ENCODE measurements at regions not wholly inside any gene's neighbourhood (a gene's known extent, or its start where the extent isn't known, plus 50 kb on each side); places are given as distances from the start of the nearest gene placed in this dataset.

DNA sequence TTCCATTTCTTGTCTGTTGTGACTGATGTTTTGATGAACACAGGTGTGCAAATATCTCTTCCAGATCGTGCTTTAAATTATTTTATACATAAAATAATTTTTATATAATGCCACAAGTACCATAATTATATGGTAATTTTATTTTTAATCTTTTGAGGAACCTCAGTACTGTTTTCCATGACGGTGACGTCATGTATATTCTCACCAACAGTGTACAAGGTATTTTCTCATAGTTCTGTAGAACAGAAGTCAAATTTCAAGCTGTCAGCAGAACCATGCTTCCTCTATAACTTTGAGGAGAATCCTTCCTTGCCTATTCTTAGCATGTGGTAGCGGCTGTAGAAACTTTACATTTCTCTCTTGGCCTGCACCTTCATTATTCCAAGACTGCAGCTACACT lies 349.4 kb upstream of the GYPC start:
- no peaks in the 10 kb centered on the region for H3K4me1 ChIP-seq
- no peak overlapping the region for H3K27ac ChIP-seq
- H3K27me3 ChIP-seq: no peaks in the 10 kb centered on the region
- TF ChIP-seq POLR2A (IDR thresholded peaks at IDR 0.05) (no peak), CTCF (IDR thresholded peaks at IDR 0.05) (no peak), POLR2AphosphoS5 (IDR thresholded peaks at IDR 0.05) (no peak), EP300 (IDR thresholded peaks at IDR 0.05) (no peak)
- WGBS, 2 donors (ENCODE audit: low coverage in 1 of 2): 82 to 98% methylated on average over 4 of the region's 4 CpGs
- H3K9me3 ChIP-seq: no peaks in the 10 kb centered on the region
- no peak overlapping the region for H3K4me3 ChIP-seq
- ATAC-seq: no peak
- H3K36me3 ChIP-seq: no peaks in the 10 kb centered on the region

- no peak for ATAC-seq
- TF ChIP-seq POLR2A (IDR thresholded peaks at IDR 0.05): no peak
- no peak for TF ChIP-seq POLR2AphosphoS5 (IDR thresholded peaks at IDR 0.05)
- TF ChIP-seq EP300 (IDR thresholded peaks at IDR 0.05): no peak
- TF ChIP-seq CTCF (IDR thresholded peaks at IDR 0.05): no peak
These were observed 348.2 kb upstream of the GYPC start for GRCh38 chr2:126307740-126308139.

DNA sequence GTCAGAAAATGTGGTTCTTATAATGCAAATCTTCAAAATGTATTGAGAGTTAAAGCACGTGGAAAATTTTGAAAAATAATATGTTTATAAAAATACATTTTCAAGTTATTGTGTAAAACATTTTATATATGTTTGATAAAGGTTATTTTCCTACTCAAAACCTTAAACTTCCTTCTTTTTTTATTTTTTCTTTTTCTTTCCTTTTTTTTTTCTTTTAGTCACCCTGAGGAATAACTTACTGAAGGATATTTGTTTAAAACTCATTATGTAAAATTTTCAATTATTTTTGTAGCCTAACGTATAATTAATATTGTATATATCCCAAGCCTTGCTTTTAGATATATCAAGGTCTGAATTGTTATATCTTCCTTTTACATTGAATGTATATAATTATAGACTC lies 346.8 kb upstream of the GYPC start:
- no peaks in the 10 kb centered on the region for H3K36me3 ChIP-seq
- no peaks in the 10 kb centered on the region for H3K27me3 ChIP-seq
- no peak overlapping the region for H3K27ac ChIP-seq
- 83 to 89% methylated on average over 2 of the region's 2 CpGs for WGBS, 2 donors (ENCODE audit: low coverage in 1 of 2)
- ATAC-seq: no peak
- TF ChIP-seq EP300 (IDR thresholded peaks at IDR 0.05) (no peak), POLR2AphosphoS5 (IDR thresholded peaks at IDR 0.05) (no peak), CTCF (IDR thresholded peaks at IDR 0.05) (no peak), POLR2A (IDR thresholded peaks at IDR 0.05) (no peak)
- H3K4me3 ChIP-seq: no peak overlapping the region
- no peaks in the 10 kb centered on the region for H3K9me3 ChIP-seq
- no peaks in the 10 kb centered on the region for H3K4me1 ChIP-seq

More at GRCh38 chr2:126307740-126308139, 348.2 kb upstream of the GYPC start:
- Histone ChIP-seq H3K36me3 (no peaks in the 10 kb centered on the region), H3K4me1 (no peaks in the 10 kb centered on the region), H3K9me3 (no peaks in the 10 kb centered on the region), H3K27ac (no peak overlapping the region), H3K4me3 (no peak overlapping the region), H3K27me3 (no peaks in the 10 kb centered on the region)
- WGBS, 2 donors (ENCODE audit: low coverage in 1 of 2): 27 to 59% methylated on average over 2 to 8 of the region's 8 CpGs

- no peak for ATAC-seq
- H3K9me3 ChIP-seq: no peaks in the 10 kb centered on the region
- H3K36me3 ChIP-seq: no peaks in the 10 kb centered on the region
- 84 to 91% methylated on average over 5 of the region's 5 CpGs for WGBS, 2 donors (ENCODE audit: low coverage in 1 of 2)
- TF ChIP-seq CTCF (IDR thresholded peaks at IDR 0.05) (no peak), POLR2AphosphoS5 (IDR thresholded peaks at IDR 0.05) (no peak), EP300 (IDR thresholded peaks at IDR 0.05) (no peak), POLR2A (IDR thresholded peaks at IDR 0.05) (no peak)
- H3K27me3 ChIP-seq: no peaks in the 10 kb centered on the region
- H3K4me3 ChIP-seq: no peak overlapping the region
- H3K27ac ChIP-seq: no peak overlapping the region
- H3K4me1 ChIP-seq: no peaks in the 10 kb centered on the region
These were observed 343.4 kb upstream of the GYPC start for GRCh38 chr2:126312579-126312978.

- 54 to 67% methylated on average over 1 of the region's 1 CpG for WGBS, 2 donors (ENCODE audit: low coverage in 1 of 2)
- Histone ChIP-seq H3K27me3 (no peaks in the 10 kb centered on the region), H3K9me3 (no peaks in the 10 kb centered on the region), H3K36me3 (no peaks in the 10 kb centered on the region), H3K27ac (no peak overlapping the region), H3K4me1 (no peaks in the 10 kb centered on the region), H3K4me3 (no peak overlapping the region)
- no peak for ATAC-seq
- TF ChIP-seq POLR2AphosphoS5 (IDR thresholded peaks at IDR 0.05): no peak
- TF ChIP-seq EP300 (IDR thresholded peaks at IDR 0.05): no peak
- TF ChIP-seq POLR2A (IDR thresholded peaks at IDR 0.05): no peak
- no peak for TF ChIP-seq CTCF (IDR thresholded peaks at IDR 0.05)
These were observed 340.1 kb upstream of the GYPC start for GRCh38 chr2:126315828-126316227.
